ENCODE measurements at regions not wholly inside any gene's neighbourhood (a gene's known extent, or its start where the extent isn't known, plus 50 kb on each side); places are given as distances from the start of the nearest gene placed in this dataset.

DNA sequence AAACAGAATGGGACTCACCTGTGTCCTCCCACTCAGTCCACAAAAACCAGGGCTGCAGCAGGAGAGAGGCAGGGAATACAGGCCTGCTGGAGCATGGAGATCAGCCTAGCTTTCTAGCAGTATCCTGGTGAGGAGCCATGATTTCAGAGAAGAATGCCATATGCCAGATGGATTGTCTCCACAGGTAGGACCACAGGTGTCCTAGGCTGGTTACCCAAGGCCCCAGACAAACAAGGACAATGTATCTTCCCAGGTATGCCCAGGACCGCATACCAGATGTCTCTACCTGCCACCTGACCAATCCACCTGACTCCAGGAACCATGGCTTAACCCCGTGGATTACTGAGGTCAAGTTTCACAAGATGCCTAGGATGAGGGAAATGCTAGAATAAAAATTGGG is 295.4 kb upstream of the NPSR1 start (continued):
- TF ChIP-seq CHCHD3 (CRISPR knock-in tag; IDR thresholded peaks at IDR 0.05), result no peak
- TF ChIP-seq, protein P1, sequence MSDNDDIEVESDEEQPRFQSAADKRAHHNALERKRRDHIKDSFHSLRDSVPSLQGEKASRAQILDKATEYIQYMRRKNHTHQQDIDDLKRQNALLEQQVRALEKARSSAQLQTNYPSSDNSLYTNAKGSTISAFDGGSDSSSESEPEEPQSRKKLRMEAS (CRISPR knock-in tag; IDR thresholded peaks at IDR 0.05), result no peak
- TF ChIP-seq ETS2 (tag; IDR thresholded peaks at IDR 0.05; ENCODE audit: borderline replicate concordance, poor library complexity, severe bottlenecking), result no peak
- no peak for TF ChIP-seq TCF3 (CRISPR knock-in tag; IDR thresholded peaks at IDR 0.05)
- no peak for TF ChIP-seq TAF7 (tag; IDR thresholded peaks at IDR 0.05)
- TF ChIP-seq, protein P2, sequence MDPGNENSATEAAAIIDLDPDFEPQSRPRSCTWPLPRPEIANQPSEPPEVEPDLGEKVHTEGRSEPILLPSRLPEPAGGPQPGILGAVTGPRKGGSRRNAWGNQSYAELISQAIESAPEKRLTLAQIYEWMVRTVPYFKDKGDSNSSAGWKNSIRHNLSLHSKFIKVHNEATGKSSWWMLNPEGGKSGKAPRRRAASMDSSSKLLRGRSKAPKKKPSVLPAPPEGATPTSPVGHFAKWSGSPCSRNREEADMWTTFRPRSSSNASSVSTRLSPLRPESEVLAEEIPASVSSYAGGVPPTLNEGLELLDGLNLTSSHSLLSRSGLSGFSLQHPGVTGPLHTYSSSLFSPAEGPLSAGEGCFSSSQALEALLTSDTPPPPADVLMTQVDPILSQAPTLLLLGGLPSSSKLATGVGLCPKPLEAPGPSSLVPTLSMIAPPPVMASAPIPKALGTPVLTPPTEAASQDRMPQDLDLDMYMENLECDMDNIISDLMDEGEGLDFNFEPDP (CRISPR knock-in tag; IDR thresholded peaks at IDR 0.05), result no peak

DNA sequence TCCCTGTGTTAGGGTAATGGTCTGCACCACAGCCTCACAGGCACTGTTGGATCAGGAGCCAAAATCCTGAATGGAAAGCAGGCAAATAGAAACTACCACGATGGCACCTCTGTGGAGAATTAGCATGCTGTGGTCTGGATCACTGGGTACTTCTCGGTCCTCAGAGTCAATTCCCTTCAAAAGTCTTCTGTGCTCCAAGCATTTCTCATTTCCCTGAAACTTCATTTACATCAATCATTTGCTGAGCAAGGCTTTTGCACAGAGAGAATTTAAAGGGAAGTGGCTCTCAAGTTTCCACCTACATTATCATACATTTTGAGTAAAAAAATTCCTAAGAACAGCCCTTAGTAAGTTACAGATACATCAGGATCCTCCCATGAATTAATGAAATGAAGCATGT is 293.9 kb upstream of the NPSR1 start:
- ChIA-PET POLR2A (no interaction called here), CTCF (ENCODE audit: low intra/inter-chr PET ratio) (no interaction called here)
- ATAC-seq, result no peak
- Histone ChIP-seq H3K27ac (ENCODE audit: extremely low read depth, low read depth, low read length) (no peak overlapping the region), H3K4me3 (no peak overlapping the region), H3K9me1 (ENCODE audit: control insufficient read depth, insufficient read depth, low read length) (no peaks in the 10 kb centered on the region), H3K9me3 (replicated peaks; ENCODE audit: control insufficient read depth, insufficient read depth, low read depth, low read length) (no peaks in the 10 kb centered on the region; the same call in 1 of the 2 replicates), H3K4me1 (replicated peaks in 1 of 2; ENCODE audit: control insufficient read depth in 2 of 2, insufficient read depth in 2 of 2, low read length in 2 of 2) (no peaks in the 10 kb centered on the region), H3K4me2 (ENCODE audit: insufficient read depth, low read length) (no peak overlapping the region), H2AFZ (ENCODE audit: low read depth, low read length) (no peak overlapping the region), H3K27me3 (ENCODE audit: control insufficient read depth in 2 of 2, insufficient read depth in 2 of 2, low read length in 2 of 2) (no peaks in the 10 kb centered on the region), H3K79me2 (ENCODE audit: control insufficient read depth, insufficient read depth, low read length) (no peaks in the 10 kb centered on the region), H3K36me3 (ENCODE audit: control insufficient read depth, insufficient read depth, low read length) (no peaks in the 10 kb centered on the region), H3K9ac (ENCODE audit: insufficient read depth in 1 of 2, low read depth in 2 of 2, low read length in 2 of 2) (no peak overlapping the region), H4K20me1 (replicated peaks; ENCODE audit: control insufficient read depth, insufficient read depth, low read length) (no peaks in the 10 kb centered on the region)
- FAIRE-seq, result no peak
- in situ Hi-C loops (cut with MboI) (no loop called here), intact Hi-C loops (cut with micrococcal nuclease) (no loop called here)
- DNase-seq (ENCODE audit: extremely low read depth in 1 of 4, low spot score in 3 of 4), result no peak
- no TSS peak for BruUV-seq (replicated peaks)
- WGBS (ENCODE audit: insufficient coverage, low coverage, missing lambda C conversion rate), result 0% methylated on average over 2 of the region's 2 CpGs
- no peak for TF ChIP-seq ESRRA (IDR thresholded peaks at IDR 0.05; ENCODE audit: borderline replicate concordance, low read depth)
- no peak for TF ChIP-seq C11orf30 (IDR thresholded peaks at IDR 0.05; ENCODE audit: low read depth)
- no peak for TF ChIP-seq PHF8 (IDR thresholded peaks at IDR 0.05; ENCODE audit: borderline replicate concordance, low read length)
- no peak for TF ChIP-seq RFX7 (CRISPR knock-in tag; IDR thresholded peaks at IDR 0.05)
- TF ChIP-seq CBFB (CRISPR knock-in tag; IDR thresholded peaks at IDR 0.05), result no peak
- no peak for TF ChIP-seq THRAP3 (IDR thresholded peaks at IDR 0.05; ENCODE audit: borderline replicate concordance)
- no peak for TF ChIP-seq NONO (IDR thresholded peaks at IDR 0.05; ENCODE audit: low read depth in 2 of 2, low read length in 1 of 2)
- TF ChIP-seq, protein P3, sequence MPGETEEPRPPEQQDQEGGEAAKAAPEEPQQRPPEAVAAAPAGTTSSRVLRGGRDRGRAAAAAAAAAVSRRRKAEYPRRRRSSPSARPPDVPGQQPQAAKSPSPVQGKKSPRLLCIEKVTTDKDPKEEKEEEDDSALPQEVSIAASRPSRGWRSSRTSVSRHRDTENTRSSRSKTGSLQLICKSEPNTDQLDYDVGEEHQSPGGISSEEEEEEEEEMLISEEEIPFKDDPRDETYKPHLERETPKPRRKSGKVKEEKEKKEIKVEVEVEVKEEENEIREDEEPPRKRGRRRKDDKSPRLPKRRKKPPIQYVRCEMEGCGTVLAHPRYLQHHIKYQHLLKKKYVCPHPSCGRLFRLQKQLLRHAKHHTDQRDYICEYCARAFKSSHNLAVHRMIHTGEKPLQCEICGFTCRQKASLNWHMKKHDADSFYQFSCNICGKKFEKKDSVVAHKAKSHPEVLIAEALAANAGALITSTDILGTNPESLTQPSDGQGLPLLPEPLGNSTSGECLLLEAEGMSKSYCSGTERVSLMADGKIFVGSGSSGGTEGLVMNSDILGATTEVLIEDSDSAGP (CRISPR knock-in tag; IDR thresholded peaks at IDR 0.05), result no peak
- TF ChIP-seq, protein P4, sequence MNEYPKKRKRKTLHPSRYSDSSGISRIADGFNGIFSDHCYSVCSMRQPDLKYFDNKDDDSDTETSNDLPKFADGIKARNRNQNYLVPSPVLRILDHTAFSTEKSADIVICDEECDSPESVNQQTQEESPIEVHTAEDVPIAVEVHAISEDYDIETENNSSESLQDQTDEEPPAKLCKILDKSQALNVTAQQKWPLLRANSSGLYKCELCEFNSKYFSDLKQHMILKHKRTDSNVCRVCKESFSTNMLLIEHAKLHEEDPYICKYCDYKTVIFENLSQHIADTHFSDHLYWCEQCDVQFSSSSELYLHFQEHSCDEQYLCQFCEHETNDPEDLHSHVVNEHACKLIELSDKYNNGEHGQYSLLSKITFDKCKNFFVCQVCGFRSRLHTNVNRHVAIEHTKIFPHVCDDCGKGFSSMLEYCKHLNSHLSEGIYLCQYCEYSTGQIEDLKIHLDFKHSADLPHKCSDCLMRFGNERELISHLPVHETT (CRISPR knock-in tag; conservative IDR thresholded peaks at IDR 0.05 in 1 of 2, IDR thresholded peaks at IDR 0.05 in 1 of 2), result no peak
- TF ChIP-seq, protein P5, sequence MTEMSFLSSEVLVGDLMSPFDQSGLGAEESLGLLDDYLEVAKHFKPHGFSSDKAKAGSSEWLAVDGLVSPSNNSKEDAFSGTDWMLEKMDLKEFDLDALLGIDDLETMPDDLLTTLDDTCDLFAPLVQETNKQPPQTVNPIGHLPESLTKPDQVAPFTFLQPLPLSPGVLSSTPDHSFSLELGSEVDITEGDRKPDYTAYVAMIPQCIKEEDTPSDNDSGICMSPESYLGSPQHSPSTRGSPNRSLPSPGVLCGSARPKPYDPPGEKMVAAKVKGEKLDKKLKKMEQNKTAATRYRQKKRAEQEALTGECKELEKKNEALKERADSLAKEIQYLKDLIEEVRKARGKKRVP (CRISPR knock-in tag; IDR thresholded peaks at IDR 0.05), result no peak
